Hepatocyte (in vitro differentiated cells): ENCODE measurements at regions not wholly inside any gene's neighbourhood (a gene's known extent, or its start where the extent isn't known, plus 50 kb on each side); places are given as distances from the start of the nearest gene placed in this dataset.
"Not testable (repeated sequence)": the region's sequence is repeated elsewhere in the genome, so short reads cannot be mapped to it uniquely, and the experiment has no call there.

ENCODE experiments used
- DNase-seq: peaks from one replicate; pipeline ENCODE4 v3.0.0-alpha.2; 2016; ENCODE audit warnings: low spot score
- H2AFZ ChIP-seq: fragments of 200-600 bp; sonication (generic); 2 replicates; pipeline ENCODE4 v1.6.0; 2016; ENCODE audit warnings: antibody characterized with exemption, mild to moderate bottlenecking
- H3K27ac ChIP-seq: fragments of 200-600 bp; sonication (generic); 2 replicates; pipeline ENCODE4 v1.5.1; 2016; ENCODE audit warnings: mild to moderate bottlenecking
- H3K27me3 ChIP-seq: fragments of 200-600 bp; sonication (generic); 2 replicates; pipeline ENCODE4 v1.6.1; 2016
- H3K36me3 ChIP-seq: fragments of 200-600 bp; sonication (generic); replicated peaks from 2 replicates; pipeline ENCODE4 v1.5.1; 2016; ENCODE audit warnings: low read depth; ENCODE audit not compliant: insufficient read depth
- H3K4me1 ChIP-seq: fragments of 200-600 bp; sonication (generic); 2 replicates; pipeline ENCODE4 v1.5.1; 2016; ENCODE audit warnings: mild to moderate bottlenecking, moderate library complexity; ENCODE audit not compliant: insufficient read depth
- H3K4me2 ChIP-seq: fragments of 200-600 bp; sonication (generic); 2 replicates; pipeline ENCODE4 v1.6.0; 2016
- H3K4me3 ChIP-seq: fragments of 200-600 bp; sonication (generic); 2 replicates; pipeline ENCODE4 v1.5.1; 2016; ENCODE audit warnings: mild to moderate bottlenecking
- H3K79me2 ChIP-seq: fragments of 200-600 bp; sonication (generic); 2 replicates; pipeline ENCODE4 v1.6.0; 2017; ENCODE audit warnings: mild to moderate bottlenecking
- H3K9me2 ChIP-seq: fragments of 200-600 bp; sonication (generic); replicated peaks from 2 replicates; pipeline ENCODE4 v1.6.0; 2017; ENCODE audit warnings: mild to moderate bottlenecking; ENCODE audit not compliant: insufficient read depth
- H3K9me3 ChIP-seq: fragments of 200-600 bp; sonication (generic); 2 replicates; pipeline ENCODE4 v1.5.1; 2016; ENCODE audit warnings: low read depth, mild to moderate bottlenecking
- H4K20me1 ChIP-seq: fragments of 200-600 bp; sonication (generic); 2 replicates; pipeline ENCODE4 v1.6.0; 2016; ENCODE audit warnings: mild to moderate bottlenecking; ENCODE audit not compliant: insufficient read depth, poor library complexity, severe bottlenecking
- CTCF ChIP-seq: fragments of 200-600 bp; sonication (generic); IDR thresholded peaks from 2 replicates; pipeline ENCODE4 v1.5.1; 2016; ENCODE audit warnings: antibody characterized with exemption, mild to moderate bottlenecking; ENCODE audit not compliant: poor library complexity
- EZH2 ChIP-seq: fragments of 200-600 bp; sonication (generic); IDR thresholded peaks from 2 replicates; pipeline ENCODE4 v1.6.1; 2016; ENCODE audit warnings: antibody characterized with exemption, mild to moderate bottlenecking, borderline replicate concordance
- EZH2phosphoT487 ChIP-seq: fragments of 200-600 bp; sonication (generic); IDR thresholded peaks from one replicate; pipeline ENCODE4 v1.6.1; 2018; ENCODE audit warnings: antibody characterized with exemption, mild to moderate bottlenecking, low read depth, moderate library complexity; ENCODE audit not compliant: unreplicated experiment, severe bottlenecking
- WGBS: methylation state at CpG from one replicate; pipeline ENCODE4 v1.1.6; 2016; ENCODE audit warnings: low lambda C conversion rate; ENCODE audit errors: missing lambda C conversion rate; 5-methylcytosine and 5-hydroxymethylcytosine counted together

- H3K4me1 ChIP-seq = no peaks in the 10 kb centered on the region
- H4K20me1 ChIP-seq = no peaks in the 10 kb centered on the region
- 71% methylated on average over 2 of the region's 2 CpGs for WGBS
- H3K4me2 ChIP-seq = no peak overlapping the region
- no peak for TF ChIP-seq CTCF
- H3K9me3 ChIP-seq = no peaks in the 10 kb centered on the region
- DNase-seq = no peak
- H3K36me3 ChIP-seq = no peaks in the 10 kb centered on the region
- no peaks in the 10 kb centered on the region for H3K9me2 ChIP-seq
- no peaks in the 10 kb centered on the region for H3K79me2 ChIP-seq
- no peak overlapping the region for H2AFZ ChIP-seq
- no peak overlapping the region for H3K27ac ChIP-seq
- no peaks in the 10 kb centered on the region for H3K27me3 ChIP-seq
- H3K4me3 ChIP-seq = no peak overlapping the region
Measured at GRCh38 chr7:119903085-119903484, 369.9 kb upstream of the KCND2 start.

GRCh38 chr7:119905495-119905894 lies 367.5 kb upstream of the KCND2 start:
- no peak overlapping the region for H3K4me2 ChIP-seq
- TF ChIP-seq EZH2phosphoT487 (no peak), EZH2 (no peak), CTCF (no peak)
- H3K27me3 ChIP-seq = no peaks in the 10 kb centered on the region
- H3K4me1 ChIP-seq = no peaks in the 10 kb centered on the region
- H3K4me3 ChIP-seq = no peak overlapping the region
- H3K27ac ChIP-seq = no peak overlapping the region
- no peaks in the 10 kb centered on the region for H3K9me3 ChIP-seq
- H3K36me3 ChIP-seq = no peaks in the 10 kb centered on the region
- WGBS = 89% methylated on average over 4 of the region's 4 CpGs
- no peak overlapping the region for H2AFZ ChIP-seq
- no peaks in the 10 kb centered on the region for H4K20me1 ChIP-seq
- no peaks in the 10 kb centered on the region for H3K79me2 ChIP-seq
- DNase-seq = no peak
- no peaks in the 10 kb centered on the region for H3K9me2 ChIP-seq

GRCh38 chr7:119908948-119909347 lies 364.0 kb upstream of the KCND2 start:
- Histone ChIP-seq H3K4me2 (no peak overlapping the region), H3K9me2 (no peaks in the 10 kb centered on the region), H3K27me3 (no peaks in the 10 kb centered on the region), H3K4me3 (no peak overlapping the region), H3K4me1 (no peaks in the 10 kb centered on the region), H3K36me3 (no peaks in the 10 kb centered on the region), H4K20me1 (no peaks in the 10 kb centered on the region), H2AFZ (no peak overlapping the region), H3K9me3 (no peaks in the 10 kb centered on the region), H3K79me2 (no peaks in the 10 kb centered on the region), H3K27ac (no peak overlapping the region)
- TF ChIP-seq CTCF (no peak), EZH2phosphoT487 (no peak), EZH2 (no peak)
- DNase-seq = no peak
- 89% methylated on average over 4 of the region's 4 CpGs for WGBS

- DNase-seq, H3K4me2 ChIP-seq, H3K9me2 ChIP-seq, H3K27me3 ChIP-seq, H3K79me2 ChIP-seq, H2AFZ ChIP-seq, H3K4me1 ChIP-seq, H3K9me3 ChIP-seq, H3K36me3 ChIP-seq, H3K4me3 ChIP-seq, H4K20me1 ChIP-seq, H3K27ac ChIP-seq: not testable (repeated sequence)
Measured at GRCh38 chr7:119914119-119914518, 358.9 kb upstream of the KCND2 start.
